ENCODE measurements at regions not wholly inside any gene's neighbourhood (a gene's known extent, or its start where the extent isn't known, plus 50 kb on each side); places are given as distances from the start of the nearest gene placed in this dataset.

DNA sequence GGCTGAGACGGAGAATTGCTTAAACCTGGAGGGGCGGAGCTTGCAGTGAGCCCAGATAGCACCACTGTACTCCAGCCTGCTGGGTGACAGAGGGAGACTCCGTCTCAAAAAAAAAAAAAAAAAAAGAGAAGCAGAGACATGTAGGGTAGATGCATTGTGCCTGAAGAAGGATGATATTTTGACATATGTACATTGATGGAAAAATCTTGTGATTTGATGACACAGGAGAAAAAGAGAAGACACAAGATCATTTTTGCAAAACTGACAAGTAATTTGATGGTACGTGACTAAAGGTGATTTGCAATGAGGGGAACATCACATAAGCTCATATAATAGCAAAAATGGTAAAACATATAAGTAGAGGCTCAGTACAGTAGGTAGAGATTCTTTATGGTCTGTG lies 340.1 kb upstream of the FSTL5 start:
- Histone ChIP-seq H3K4ac (replicated peaks; ENCODE audit: insufficient read length, low read depth, low read length) (no peak overlapping the region), H3K27ac (ENCODE audit: low read depth, low read length) (no peak overlapping the region), H3K79me1 (ENCODE audit: low read depth, low read length) (no peaks in the 10 kb centered on the region), H3K4me3 (ENCODE audit: extremely low read depth in 1 of 4, insufficient read depth in 2 of 4, low read depth in 3 of 4, low read length in 4 of 4) (no peak overlapping the region), H2BK15ac (ENCODE audit: low read length) (no peak overlapping the region), H3K18ac (ENCODE audit: extremely low read depth, low read length) (no peak overlapping the region), H2BK12ac (ENCODE audit: low read depth, low read length) (no peak overlapping the region), H3K36me3 (ENCODE audit: control insufficient read depth in 2 of 4, insufficient read depth in 4 of 4, low read length in 3 of 4) (no peaks in the 10 kb centered on the region), H3K14ac (ENCODE audit: insufficient read length) (no peak overlapping the region), H3K9me3 (ENCODE audit: insufficient read depth in 2 of 2, low read depth in 1 of 2, low read length in 1 of 2) (no peaks in the 10 kb centered on the region), H2BK20ac (ENCODE audit: low read length) (no peak overlapping the region), H2AFZ (ENCODE audit: low read length) (no peak overlapping the region), H4K8ac (ENCODE audit: extremely low read depth, insufficient read depth, low read length) (no peak overlapping the region), H3K79me2 (ENCODE audit: control insufficient read depth in 1 of 2, insufficient read depth in 2 of 2, low read length in 2 of 2) (no peaks in the 10 kb centered on the region), H3K56ac (replicated peaks; ENCODE audit: insufficient read length, low read depth, low read length) (no peak overlapping the region), H3K4me1 (replicated peaks in 1 of 4; ENCODE audit: control insufficient read depth in 3 of 4, insufficient read depth in 4 of 4, low read length in 3 of 4) (no peaks in the 10 kb centered on the region), H4K5ac (ENCODE audit: insufficient read length, low read depth, low read length) (no peak overlapping the region), H3K9ac (replicated peaks in 1 of 4; ENCODE audit: extremely low read depth in 1 of 4, low read depth in 3 of 4, low read length in 3 of 4) (no peak overlapping the region), H3K27me3 (replicated peaks in 1 of 4; ENCODE audit: control insufficient read depth in 3 of 4, extremely low read depth in 1 of 4, insufficient read depth in 3 of 4, low read length in 3 of 4) (no peaks in the 10 kb centered on the region), H2BK5ac (ENCODE audit: low read depth, low read length) (no peak overlapping the region), H2BK120ac (replicated peaks; ENCODE audit: low read depth, low read length) (no peak overlapping the region), H3K23me2 (ENCODE audit: low read depth, low read length) (no peaks in the 10 kb centered on the region), H4K91ac (replicated peaks; ENCODE audit: insufficient read length, low read length) (no peak overlapping the region), H4K20me1 (replicated peaks in 1 of 2; ENCODE audit: control insufficient read depth in 1 of 2, insufficient read depth in 2 of 2, low read length in 2 of 2) (no peaks in the 10 kb centered on the region), H3K23ac (ENCODE audit: insufficient read length) (no peak overlapping the region), H3K4me2 (ENCODE audit: insufficient read depth in 1 of 2, low read depth in 2 of 2, low read length in 2 of 2) (no peak overlapping the region), H2AK5ac (ENCODE audit: low read depth, low read length) (no peak overlapping the region)
- WGBS, 2 experiments (ENCODE audit: extremely low coverage in 1 of 2, insufficient coverage in 1 of 2, insufficient read length in 1 of 2, insufficient replicate concordance in 2 of 2, low coverage in 1 of 2, low lambda C conversion rate in 2 of 2, missing lambda C conversion rate in 1 of 2) = 93% methylated on average over 3 of the region's 4 CpGs; no CpG with 5 or more reads in 1 of the 2 experiments
- TF ChIP-seq TCF12 (IDR thresholded peaks at IDR 0.05; ENCODE audit: low read depth, low read length) (no peak), CTCF (IDR thresholded peaks at IDR 0.05; ENCODE audit: control extremely low read depth in 1 of 3, insufficient read depth in 1 of 3, low read depth in 1 of 3, low read length in 3 of 3) (no peak), ZNF274 (IDR thresholded peaks at IDR 0.05; ENCODE audit: borderline replicate concordance, extremely low read depth, low read length) (no peak), SAP30 (IDR thresholded peaks at IDR 0.05; ENCODE audit: insufficient read depth, insufficient replicate concordance, low read length) (no peak), CHD2 (IDR thresholded peaks at IDR 0.05; ENCODE audit: low read length) (no peak), POU5F1 (IDR thresholded peaks at IDR 0.05; ENCODE audit: low read depth, low read length) (no peak), NANOG (IDR thresholded peaks at IDR 0.05; ENCODE audit: insufficient read depth, low read depth, low read length, poor library complexity, severe bottlenecking) (no peak), EP300 (IDR thresholded peaks at IDR 0.05; ENCODE audit: borderline replicate concordance in 1 of 2, low read depth in 2 of 2, low read length in 2 of 2) (no peak), TBP (IDR thresholded peaks at IDR 0.05; ENCODE audit: low read depth, low read length) (no peak), NRF1 (IDR thresholded peaks at IDR 0.05; ENCODE audit: low read depth, low read length) (no peak), SP1 (IDR thresholded peaks at IDR 0.05; ENCODE audit: low read depth, low read length) (no peak)
- FAIRE-seq (no peak), DNase-seq (ENCODE audit: low read depth in 1 of 2, low spot score in 2 of 2) (no peak)
- ChIA-PET POLR2A (ENCODE audit: partially characterized antibody) (interaction anchor here (0.6 kb wide), 1 partner anchor 677 kb away, joined by 3 read pairs; no protein-coding TSS in a partner anchor), CTCF (ENCODE audit: partially characterized antibody) (interaction anchor here (0.5 to 1.5 kb wide), 6 partner anchors 141 to 1030 kb away, joined by 3 to 7 read pairs (median 3); no protein-coding TSS in a partner anchor)

Measured in H1 (cell line).